GM18499 (cell line): ENCODE measurements at regions not wholly inside any gene's neighbourhood (a gene's known extent, or its start where the extent isn't known, plus 50 kb on each side); places are given as distances from the start of the nearest gene placed in this dataset.

Source experiments
- ATAC-seq: cut with Tn5 transposase; IDR thresholded peaks from one replicate; pipeline ENCODE4 v1.9.1; 2021; ENCODE audit warnings: moderate number of reproducible peaks; ENCODE audit not compliant: insufficient read depth, unreplicated experiment

DNA sequence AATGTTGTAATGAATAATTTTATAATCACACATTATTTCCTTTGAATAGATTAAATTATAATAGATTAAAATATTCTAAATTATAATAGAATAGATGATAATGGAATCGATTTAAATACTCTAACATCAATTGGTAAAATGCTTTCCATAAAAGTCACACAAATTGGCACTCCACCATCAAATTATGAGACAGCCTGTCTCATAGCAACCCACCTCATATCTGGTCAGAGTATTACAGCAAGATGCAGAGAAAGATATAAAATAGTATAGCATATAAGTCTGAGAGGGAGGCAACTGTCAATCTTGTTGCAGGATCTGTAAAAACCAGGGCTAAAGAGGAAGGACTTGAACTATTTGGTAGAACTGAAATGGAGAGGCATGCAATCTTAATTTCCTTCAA, 98.4 kb upstream of the NCKAP5 start:
- no peak for ATAC-seq

GRCh38 chr2:133667085-133667484, 98.8 kb upstream of the NCKAP5 start:
- ATAC-seq = no peak

DNA sequence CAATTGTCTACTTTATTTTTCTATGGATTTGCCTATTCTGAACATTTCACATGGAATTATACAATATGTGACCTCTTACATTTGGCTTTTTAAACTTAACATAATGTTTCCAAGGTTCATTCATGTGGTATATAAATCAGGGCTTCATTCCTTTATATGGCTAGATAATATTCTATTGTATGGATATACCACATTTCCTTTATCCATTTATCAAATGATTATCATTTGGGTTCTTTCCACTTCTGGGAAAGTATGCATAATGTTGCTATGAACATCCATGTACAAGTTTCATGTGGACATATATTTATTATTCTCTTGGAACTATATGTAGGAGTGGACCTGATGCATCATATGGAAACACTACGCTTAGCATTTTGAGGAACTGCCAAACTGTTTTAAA, 99.7 kb upstream of the NCKAP5 start:
- ATAC-seq = no peak

- no peak for ATAC-seq
These were observed 100.3 kb upstream of the NCKAP5 start for GRCh38 chr2:133668547-133668946.

DNA sequence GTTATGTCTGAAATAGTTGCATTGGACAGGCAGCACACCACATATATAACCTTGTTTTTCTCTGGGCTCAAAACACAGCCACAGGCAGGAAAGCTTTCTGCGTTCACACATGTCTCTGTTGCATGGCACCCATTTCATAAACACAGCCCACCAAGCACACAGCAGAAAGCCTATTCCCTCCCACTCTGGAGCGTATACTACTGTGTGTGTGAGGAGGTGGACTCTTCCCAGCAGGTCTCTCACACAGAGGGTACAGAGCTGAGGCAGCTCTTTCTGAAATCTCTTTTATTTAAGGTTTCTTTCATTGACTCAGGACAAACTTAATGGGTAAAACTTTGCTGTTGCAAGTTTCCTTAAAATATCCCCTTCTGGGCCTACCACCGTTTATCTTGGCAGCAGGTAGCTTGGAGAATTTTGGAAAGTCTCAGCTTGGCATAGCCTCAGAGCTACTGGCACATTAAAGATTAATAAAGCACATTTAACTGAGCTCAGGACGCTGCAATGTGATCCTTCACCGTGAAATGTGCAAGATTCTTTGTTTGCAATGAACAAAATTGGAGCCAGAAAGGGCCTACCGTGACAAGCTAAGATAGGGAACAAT, 105.1 kb upstream of the NCKAP5 start:
- no peak for ATAC-seq

GRCh38 chr2:133674066-133674432, 105.8 kb upstream of the NCKAP5 start:
- no peak for ATAC-seq

DNA sequence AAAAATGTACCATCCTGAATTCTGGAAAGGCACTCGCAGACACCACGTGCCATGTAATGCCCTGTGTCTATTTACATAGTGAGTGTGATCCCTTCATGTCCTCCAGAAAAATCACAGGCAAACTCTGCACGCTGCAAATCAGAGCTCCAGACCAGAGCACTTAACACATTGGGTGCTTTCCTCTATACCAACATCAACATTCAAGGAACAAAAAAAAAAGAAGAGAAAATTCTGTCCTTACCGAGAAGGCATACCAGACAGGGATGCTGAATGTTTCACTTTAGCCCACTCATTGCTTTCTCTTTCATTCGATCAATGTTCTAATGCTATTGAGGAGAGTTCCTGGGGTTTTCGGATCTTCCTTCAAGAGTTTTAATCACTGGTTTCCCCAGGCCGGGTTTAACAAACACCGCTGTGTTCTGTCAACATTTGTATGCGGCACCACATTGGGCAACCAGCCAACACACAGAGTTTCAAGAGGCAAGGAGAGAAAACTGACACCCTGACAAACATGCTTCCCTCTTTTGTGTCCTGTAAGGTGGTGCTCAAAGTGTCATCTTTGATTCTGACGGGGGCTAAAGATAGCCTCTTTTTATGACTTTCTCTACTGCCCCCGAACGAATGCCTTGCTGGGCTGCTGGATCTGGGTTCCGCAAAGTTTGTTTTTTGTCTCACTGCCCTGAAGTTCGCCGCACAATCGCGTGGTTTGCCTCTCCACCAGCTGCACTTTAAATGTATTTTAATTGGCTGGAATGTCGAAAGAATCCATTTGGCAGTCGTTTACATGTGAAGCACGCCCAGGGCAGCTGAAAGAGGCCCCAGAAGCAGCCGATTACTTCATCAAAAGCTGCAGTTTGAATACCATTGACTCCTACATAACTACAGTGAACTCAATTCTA, 106.4 kb upstream of the NCKAP5 start:
- ATAC-seq = no peak

DNA sequence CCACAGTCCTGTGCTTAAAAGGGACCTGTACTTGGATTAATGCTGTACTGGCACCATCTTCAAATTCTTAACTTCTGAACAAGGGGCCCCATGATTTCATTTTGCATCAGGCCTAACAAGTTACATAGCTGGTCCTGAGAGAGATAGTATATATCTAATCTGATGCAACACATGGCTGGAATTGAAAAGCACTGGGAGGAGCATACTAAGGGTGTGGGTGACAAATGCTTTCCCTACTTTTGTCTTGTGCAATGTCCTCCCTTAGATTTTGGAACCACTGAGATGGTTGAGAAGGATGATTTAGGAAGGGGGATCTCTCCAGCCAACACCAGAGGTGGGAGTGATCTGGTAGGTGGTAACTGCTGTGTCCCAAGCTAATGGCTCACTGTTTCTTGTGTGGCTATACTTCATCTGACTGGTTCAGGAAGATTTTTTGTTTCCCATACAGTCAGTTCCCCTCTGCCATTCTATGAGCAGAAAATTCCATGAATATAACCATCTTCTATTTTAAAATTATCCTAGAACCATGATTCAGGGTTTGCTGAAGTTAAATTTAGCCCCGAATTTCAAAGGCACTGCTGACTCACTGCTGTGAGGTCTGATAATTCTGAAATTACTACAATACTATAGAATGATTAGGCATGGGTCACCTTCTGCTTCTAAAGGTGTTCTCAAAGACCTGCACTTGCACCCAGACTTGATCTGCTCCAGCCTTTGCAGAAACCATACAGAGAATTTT, 108.3 kb upstream of the NCKAP5 start:
- ATAC-seq = no peak

DNA sequence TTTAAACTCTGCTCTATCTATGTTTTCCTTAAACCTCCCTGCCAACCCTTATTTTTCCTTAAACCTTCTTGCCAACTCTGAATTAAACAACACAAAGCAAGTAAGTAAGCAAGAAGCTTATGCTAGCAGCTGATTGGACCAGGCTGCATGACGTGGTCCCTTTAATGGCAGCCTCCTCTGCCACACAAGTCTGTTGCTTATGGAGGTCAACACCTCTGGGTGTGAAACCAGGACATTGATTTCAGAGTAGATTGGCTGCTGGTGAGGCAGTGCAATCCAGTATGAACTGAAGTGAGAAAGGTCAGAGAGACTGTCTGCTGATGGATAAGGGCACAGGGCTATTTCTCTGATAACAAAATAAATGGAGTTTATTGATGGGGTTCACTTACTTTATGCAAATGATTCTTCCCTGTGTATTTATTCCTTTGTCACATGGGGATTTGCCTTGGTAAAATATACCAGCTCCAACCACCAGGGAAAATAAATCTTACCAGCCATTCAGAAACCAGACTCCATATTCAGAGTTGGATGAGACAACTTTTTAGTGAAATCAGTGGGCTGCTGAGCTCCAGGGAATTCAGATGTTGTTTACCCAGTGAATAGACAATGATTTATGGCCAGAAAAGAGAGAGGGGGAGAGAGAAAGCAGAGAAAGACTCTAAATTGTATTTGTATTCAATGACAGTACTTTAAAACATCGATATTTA, 112.2 kb upstream of the NCKAP5 start:
- ATAC-seq = no peak

DNA sequence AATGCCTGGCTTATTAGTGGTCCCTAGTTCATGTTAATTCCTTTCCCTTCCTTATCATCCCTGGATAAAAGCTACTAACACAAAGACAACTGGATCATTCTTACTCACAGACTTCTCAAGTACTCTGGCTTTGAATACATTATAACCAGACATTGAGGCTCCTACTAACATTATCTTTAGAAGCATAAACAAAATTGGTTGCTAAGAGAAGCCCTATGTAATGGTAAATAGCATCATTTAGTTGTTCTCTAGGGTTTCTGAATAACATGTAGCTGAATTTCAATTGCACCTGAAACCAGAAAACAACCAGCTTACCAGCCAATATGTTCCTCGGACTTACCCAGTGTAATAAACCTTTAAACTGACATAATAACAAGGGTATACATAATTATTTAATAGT, 114.1 kb upstream of the NCKAP5 start:
- no peak for ATAC-seq

- no peak for ATAC-seq
These were observed 114.6 kb upstream of the NCKAP5 start for GRCh38 chr2:133682906-133683305.

DNA sequence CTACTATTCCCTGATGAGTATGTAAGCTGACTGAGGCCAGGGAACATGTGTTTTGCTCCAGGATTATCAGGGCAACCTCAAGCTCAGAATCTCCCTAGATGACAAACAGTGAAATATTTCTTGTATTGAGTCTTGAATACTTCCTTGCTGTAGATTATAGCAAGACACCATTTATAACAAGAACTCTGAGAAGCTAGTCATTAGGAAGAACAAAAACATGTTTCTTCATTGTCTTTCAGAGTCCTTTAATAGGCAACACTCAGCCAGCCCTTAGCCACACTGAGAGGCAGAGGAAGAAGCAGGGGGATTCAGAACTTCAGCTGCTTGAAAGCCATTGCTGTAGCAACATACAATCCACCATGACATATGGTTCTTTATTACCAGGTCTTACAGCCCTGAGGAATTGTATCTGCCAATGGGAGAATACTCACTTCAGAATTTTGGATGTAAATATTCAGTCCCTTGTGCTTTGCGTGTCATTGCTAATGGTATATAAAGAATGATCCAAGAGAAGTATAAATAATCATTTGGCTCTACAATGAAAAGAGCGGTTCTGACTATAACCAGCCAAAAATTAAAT, 117.5 kb upstream of the NCKAP5 start:
- no peak for ATAC-seq

GRCh38 chr2:133690780-133691179, 122.5 kb upstream of the NCKAP5 start:
- no peak for ATAC-seq

- no peak for ATAC-seq
These were observed 123.1 kb upstream of the NCKAP5 start for GRCh38 chr2:133691336-133691735.

GRCh38 chr2:133705287-133705686, 137.0 kb upstream of the NCKAP5 start:
- no peak for ATAC-seq

GRCh38 chr2:133710613-133711012, 142.3 kb upstream of the NCKAP5 start:
- no peak for ATAC-seq

DNA sequence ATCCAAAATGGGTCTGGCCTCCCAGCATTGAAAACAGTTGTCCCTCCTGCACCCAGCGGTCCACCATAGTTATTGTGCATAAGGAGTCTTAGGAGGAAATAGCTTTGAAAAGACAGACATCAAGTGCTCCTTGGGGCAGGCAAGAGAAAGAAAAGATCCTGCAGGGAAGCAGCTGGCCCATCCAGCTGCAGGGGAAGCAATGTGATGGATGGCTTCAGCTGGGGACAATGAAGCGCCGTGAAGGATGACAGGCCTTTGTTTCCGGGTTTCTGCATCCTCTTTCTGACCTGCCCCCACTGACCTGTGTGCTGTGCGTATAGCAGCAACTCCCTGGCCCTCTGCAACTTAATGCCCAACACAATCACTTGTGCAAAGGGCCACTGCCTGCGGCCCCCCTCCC, 142.9 kb upstream of the NCKAP5 start:
- ATAC-seq = no peak

DNA sequence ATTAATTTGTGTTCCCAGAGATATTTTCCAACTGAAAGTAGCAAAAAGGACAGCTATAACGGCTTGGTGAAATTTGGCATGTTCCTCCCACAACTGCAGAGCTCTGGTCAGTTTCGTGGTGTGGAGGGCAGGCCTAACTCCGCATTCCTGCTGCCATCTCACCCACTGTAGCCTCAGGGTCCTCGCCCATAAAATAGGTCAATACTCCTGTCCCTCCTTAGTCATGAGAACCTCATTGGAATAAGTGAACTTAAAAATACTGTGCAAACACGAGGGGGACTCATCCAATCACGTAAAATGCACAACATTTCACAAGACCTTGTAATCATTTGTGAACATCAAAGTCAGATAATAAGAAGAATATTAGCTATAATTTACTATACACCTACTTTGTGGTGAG, 143.5 kb upstream of the NCKAP5 start:
- no peak for ATAC-seq

DNA sequence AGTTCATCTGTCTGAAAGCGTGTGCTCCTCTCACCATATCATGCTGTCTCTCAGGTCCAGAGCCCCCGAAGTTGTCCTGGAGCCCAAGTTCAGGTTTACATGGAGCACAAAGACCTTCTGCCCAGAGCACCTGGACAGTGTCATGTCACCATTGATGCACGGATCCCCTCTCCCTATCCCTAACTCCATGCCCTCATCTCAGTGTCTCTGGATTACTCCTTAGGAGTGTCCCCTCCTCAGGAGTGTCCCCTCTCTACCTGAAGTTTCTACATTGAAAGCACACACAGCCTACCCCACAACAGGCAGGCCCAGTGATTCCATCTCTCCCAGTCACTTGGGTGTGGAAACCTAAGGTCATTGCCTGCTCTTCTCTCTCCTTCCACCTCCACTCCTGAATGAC, 144.1 kb upstream of the NCKAP5 start:
- ATAC-seq = no peak

DNA sequence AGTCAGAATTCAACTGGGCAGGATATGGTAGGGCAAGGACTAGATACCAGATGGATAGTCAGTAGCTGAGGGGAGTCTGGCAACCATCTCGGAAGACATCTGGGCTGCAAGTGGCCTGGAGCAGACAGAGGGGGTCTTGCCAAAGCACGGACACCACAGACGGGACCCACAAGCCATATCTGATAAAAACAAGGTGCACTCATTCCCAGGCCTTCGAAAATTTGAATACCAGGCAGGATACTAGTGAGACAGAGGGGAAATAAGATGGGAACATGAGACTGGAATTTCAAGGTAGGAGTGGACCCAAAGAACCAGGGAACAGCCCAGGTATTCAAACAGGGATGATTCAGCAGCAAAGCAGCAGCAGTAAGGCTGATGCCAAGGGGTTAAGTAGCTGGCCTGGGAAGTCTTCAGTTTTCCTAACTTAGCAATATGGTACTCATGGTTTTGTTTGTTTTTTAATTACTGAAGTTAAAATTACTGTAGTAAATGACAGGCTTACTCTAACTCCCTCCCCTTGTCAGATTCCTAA, 144.9 kb upstream of the NCKAP5 start:
- no peak for ATAC-seq
